ENCODE measurements at regions not wholly inside any gene's neighbourhood (a gene's known extent, or its start where the extent isn't known, plus 50 kb on each side); places are given as distances from the start of the nearest gene placed in this dataset.

GRCh38 chr13:40292108-40292507, 374.3 kb downstream of the FOXO1 start:
- TF ChIP-seq, protein P1, sequence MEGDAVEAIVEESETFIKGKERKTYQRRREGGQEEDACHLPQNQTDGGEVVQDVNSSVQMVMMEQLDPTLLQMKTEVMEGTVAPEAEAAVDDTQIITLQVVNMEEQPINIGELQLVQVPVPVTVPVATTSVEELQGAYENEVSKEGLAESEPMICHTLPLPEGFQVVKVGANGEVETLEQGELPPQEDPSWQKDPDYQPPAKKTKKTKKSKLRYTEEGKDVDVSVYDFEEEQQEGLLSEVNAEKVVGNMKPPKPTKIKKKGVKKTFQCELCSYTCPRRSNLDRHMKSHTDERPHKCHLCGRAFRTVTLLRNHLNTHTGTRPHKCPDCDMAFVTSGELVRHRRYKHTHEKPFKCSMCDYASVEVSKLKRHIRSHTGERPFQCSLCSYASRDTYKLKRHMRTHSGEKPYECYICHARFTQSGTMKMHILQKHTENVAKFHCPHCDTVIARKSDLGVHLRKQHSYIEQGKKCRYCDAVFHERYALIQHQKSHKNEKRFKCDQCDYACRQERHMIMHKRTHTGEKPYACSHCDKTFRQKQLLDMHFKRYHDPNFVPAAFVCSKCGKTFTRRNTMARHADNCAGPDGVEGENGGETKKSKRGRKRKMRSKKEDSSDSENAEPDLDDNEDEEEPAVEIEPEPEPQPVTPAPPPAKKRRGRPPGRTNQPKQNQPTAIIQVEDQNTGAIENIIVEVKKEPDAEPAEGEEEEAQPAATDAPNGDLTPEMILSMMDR (IDR thresholded peaks at IDR 0.05): no peak
- intact Hi-C loops (cut with DNase I, micrococcal nuclease): no loop called here
- H3K4me1 ChIP-seq (ENCODE audit: low read depth): no peaks in the 10 kb centered on the region
- H3K36me3 ChIP-seq (ENCODE audit: low read depth): no peaks in the 10 kb centered on the region
- DNase-seq (no peak), ATAC-seq (no peak)
- no peak overlapping the region for H3K4me3 ChIP-seq
- H3K9me3 ChIP-seq: peaks cover 18% of the 10 kb centered on the region

GRCh38 chr13:40292536-40292935, 373.9 kb downstream of the FOXO1 start:
- Histone ChIP-seq H3K4me1 (ENCODE audit: low read depth) (no peaks in the 10 kb centered on the region), H3K9me3 (peaks cover 18% of the 10 kb centered on the region), H3K36me3 (ENCODE audit: low read depth) (no peaks in the 10 kb centered on the region), H3K4me3 (no peak overlapping the region)
- DNase-seq: no peak
- TF ChIP-seq, protein P1 (IDR thresholded peaks at IDR 0.05): no peak
- ATAC-seq: no peak
- intact Hi-C loops (cut with DNase I, micrococcal nuclease): no loop called here

- intact Hi-C loops (cut with DNase I, micrococcal nuclease): no loop called here
- TF ChIP-seq, protein P1 (IDR thresholded peaks at IDR 0.05): no peak
- no peak for ATAC-seq
Observed at GRCh38 chr13:40302351-40302750, 364.1 kb downstream of the FOXO1 start.

GRCh38 chr13:40304391-40304790, 362.1 kb downstream of the FOXO1 start:
- H3K4me1 ChIP-seq (ENCODE audit: low read depth): no peaks in the 10 kb centered on the region
- H3K36me3 ChIP-seq (ENCODE audit: low read depth): no peaks in the 10 kb centered on the region
- DNase-seq: no peak
- ATAC-seq: no peak
- no peak overlapping the region for H3K4me3 ChIP-seq
- intact Hi-C loops (cut with DNase I, micrococcal nuclease): no loop called here
- H3K9me3 ChIP-seq: peaks cover 5% of the 10 kb centered on the region
- TF ChIP-seq, protein P1 (IDR thresholded peaks at IDR 0.05): no peak

More at GRCh38 chr13:40302351-40302750, 364.1 kb downstream of the FOXO1 start:
- Histone ChIP-seq H3K36me3 (ENCODE audit: low read depth) (no peaks in the 10 kb centered on the region), H3K9me3 (peaks cover 5% of the 10 kb centered on the region), H3K4me3 (no peak overlapping the region), H3K4me1 (ENCODE audit: low read depth) (no peaks in the 10 kb centered on the region)
- no peak for DNase-seq

DNA sequence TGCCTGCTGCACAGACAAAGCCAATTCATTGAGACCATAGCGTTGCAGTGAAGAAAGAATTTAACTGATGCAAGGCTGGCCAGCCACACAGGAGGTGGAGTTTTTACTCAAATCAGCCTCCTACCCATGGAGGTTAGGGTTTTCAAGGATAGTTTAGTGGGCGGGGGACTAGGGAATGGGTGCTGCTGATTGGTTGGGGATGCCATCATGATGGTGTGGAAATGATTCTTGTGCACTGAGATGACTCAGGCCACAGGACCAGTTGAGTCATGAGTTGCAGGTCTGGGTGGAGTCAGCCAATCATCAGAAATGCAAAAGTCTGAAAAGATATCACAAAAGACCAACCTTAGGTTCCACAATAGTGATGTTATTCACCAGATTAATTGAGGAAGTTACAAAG, 359.6 kb downstream of the FOXO1 start:
- ATAC-seq: no peak
- intact Hi-C loops (cut with DNase I, micrococcal nuclease): no loop called here
- no peak overlapping the region for H3K4me3 ChIP-seq
- TF ChIP-seq, protein P1 (IDR thresholded peaks at IDR 0.05): no peak
- no peaks in the 10 kb centered on the region for H3K4me1 ChIP-seq (ENCODE audit: low read depth)
- no peaks in the 10 kb centered on the region for H3K36me3 ChIP-seq (ENCODE audit: low read depth)
- DNase-seq: no peak
- peaks cover 5% of the 10 kb centered on the region for H3K9me3 ChIP-seq

- DNase-seq (no peak), ATAC-seq (no peak)
- Histone ChIP-seq H3K4me3 (no peak overlapping the region), H3K36me3 (ENCODE audit: low read depth) (no peaks in the 10 kb centered on the region), H3K4me1 (ENCODE audit: low read depth) (no peaks in the 10 kb centered on the region), H3K9me3 (peaks cover 5% of the 10 kb centered on the region)
- TF ChIP-seq, protein P1 (IDR thresholded peaks at IDR 0.05): no peak
- intact Hi-C loops (cut with DNase I, micrococcal nuclease): no loop called here
Observed at GRCh38 chr13:40309881-40310280, 356.6 kb downstream of the FOXO1 start.

Measured in mucosa of descending colon (tissue), 3 donors.